ENCODE measurements at regions not wholly inside any gene's neighbourhood (a gene's known extent, or its start where the extent isn't known, plus 50 kb on each side); places are given as distances from the start of the nearest gene placed in this dataset.

- TF ChIP-seq YY1 (IDR thresholded peaks at IDR 0.05) (no peak), CTCF (IDR thresholded peaks at IDR 0.05; ENCODE audit: low read depth, low read length, missing input control) (no peak), GABPA (IDR thresholded peaks at IDR 0.05 in 1 of 2, conservative IDR thresholded peaks at IDR 0.05 in 1 of 2) (no peak), RAD21 (IDR thresholded peaks at IDR 0.05) (no peak)
Observed at GRCh38 chr20:52039790-52040189, 151.8 kb downstream of the ZFP64 start.

Measured in liver (tissue), 3 donors.